HG03097 (cell line): ENCODE measurements at regions not wholly inside any gene's neighbourhood (a gene's known extent, or its start where the extent isn't known, plus 50 kb on each side); places are given as distances from the start of the nearest gene placed in this dataset.
"Not testable (repeated sequence)": the region's sequence is repeated elsewhere in the genome, so short reads cannot be mapped to it uniquely, and the experiment has no call there.

ENCODE experiments used
- ATAC-seq: cut with Tn5 transposase; IDR thresholded peaks from one replicate; pipeline ENCODE4 v1.9.1; 2021; ENCODE audit not compliant: unreplicated experiment, low FRiP score

DNA sequence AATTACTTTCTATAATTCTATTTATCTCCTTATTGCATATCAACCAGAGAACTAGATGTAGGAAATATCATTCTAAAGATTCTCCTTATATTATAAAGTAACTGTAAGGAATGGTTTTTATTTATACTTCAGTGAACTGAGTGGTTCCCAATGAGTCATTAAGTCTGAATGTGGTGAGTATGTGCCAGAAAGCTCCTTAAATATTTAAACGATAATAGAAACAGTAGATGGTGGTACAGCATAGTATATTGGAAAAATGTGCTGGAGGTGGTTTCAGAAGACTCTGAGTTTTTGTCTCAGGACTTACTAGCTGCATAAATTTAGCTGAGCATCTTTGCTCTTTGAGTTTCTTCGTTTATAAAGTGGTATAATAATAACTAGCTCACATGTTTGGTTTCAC, 653.5 kb downstream of the FAM181B start:
- ATAC-seq, result no peak

DNA sequence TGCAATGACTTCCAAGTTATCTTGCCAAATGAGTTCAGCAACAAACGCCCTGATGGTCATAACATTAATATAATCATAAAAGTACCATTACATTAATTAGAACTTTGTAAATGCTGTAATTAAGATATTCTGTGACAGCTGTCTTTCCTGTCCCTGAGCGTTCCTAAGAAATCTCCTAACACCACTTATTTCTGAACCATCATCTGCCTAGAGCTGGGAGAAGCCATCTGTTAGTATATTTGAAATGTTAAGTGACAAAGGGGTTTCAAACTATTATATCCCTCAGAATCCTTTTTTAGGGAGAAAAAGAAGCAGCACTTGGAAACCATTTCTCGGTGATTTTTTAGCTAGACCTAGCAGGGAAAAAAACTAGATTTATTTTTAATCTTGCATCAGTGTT, 657.5 kb downstream of the FAM181B start:
- ATAC-seq, result no peak

- no peak for ATAC-seq
These were observed 674.2 kb downstream of the FAM181B start for GRCh38 chr11:82059505-82059904.

GRCh38 chr11:82056450-82056849, 677.2 kb downstream of the FAM181B start:
- no peak for ATAC-seq

DNA sequence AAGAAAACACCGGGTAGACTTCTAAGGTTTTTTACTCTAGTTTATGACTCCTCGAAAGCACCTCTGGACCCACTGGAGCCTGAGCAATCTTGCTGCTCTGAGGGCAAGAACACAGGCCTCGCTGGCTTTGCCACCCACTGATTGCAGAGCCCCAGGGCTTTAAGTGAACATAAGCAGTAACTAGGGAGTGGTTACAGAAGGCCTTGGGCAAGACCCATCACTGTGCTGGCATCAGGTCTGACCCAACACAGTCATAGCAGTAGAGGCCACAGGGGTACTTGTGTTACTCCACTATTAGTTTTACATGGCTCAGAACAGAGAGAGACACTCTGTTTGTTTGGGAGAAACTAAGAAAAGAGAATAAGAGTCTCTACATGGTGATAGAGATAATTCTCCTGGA, 684.5 kb downstream of the FAM181B start:
- no peak for ATAC-seq

DNA sequence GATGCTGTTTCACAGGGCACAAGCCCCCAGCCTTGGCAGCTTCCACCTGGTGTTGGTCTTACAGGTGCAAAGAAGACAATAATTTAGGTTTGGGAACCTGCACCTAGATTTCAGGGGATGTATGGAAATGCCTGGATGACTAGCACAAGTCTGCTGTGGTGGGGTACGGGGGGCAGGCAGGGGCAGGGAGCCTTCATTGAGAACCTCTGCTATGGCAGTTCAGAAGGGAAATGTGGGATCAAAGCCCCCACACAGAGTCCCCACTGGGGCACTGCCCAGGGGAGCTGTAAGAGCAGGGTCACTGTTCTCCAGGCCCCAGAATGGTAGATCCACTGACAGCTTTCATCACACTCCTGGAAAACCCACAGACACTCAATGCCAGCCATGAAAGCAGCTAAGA, 686.5 kb downstream of the FAM181B start:
- no peak for ATAC-seq

GRCh38 chr11:82046778-82047177, 686.9 kb downstream of the FAM181B start:
- no peak for ATAC-seq

GRCh38 chr11:82045748-82046457, 687.8 kb downstream of the FAM181B start:
- ATAC-seq, result no peak

- ATAC-seq, result no peak
These were observed 690.3 kb downstream of the FAM181B start for GRCh38 chr11:82043316-82043715.

GRCh38 chr11:82041764-82042163, 691.9 kb downstream of the FAM181B start:
- ATAC-seq, result no peak

- no peak for ATAC-seq
These were observed 695.5 kb downstream of the FAM181B start for GRCh38 chr11:82038154-82038553.

- ATAC-seq, result no peak
These were observed 699.1 kb downstream of the FAM181B start for GRCh38 chr11:82034527-82034926.

- not testable (repeated sequence) for ATAC-seq
These were observed 706.3 kb downstream of the FAM181B start for GRCh38 chr11:82027335-82027734.

- no peak for ATAC-seq
These were observed 708.9 kb downstream of the FAM181B start for GRCh38 chr11:82024760-82025159.

DNA sequence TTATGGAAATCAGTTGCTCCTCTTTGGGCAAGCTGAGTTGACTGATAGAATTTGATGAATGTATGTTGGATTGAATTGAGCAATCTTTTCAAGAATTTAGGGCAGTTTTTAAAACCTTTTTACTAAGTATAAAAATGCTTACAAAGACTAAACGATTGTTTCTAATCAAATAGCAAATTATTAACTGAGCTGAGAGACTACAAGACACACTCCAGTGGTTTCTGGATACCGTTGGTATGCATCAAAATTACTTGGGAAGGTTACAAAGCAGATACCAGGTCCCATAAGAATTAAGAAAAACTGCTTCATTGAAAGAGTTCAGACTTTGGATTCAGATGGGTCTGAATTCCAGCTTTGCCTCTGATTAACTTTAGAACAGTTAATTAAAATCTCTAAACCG, 721.4 kb downstream of the FAM181B start:
- no peak for ATAC-seq

GRCh38 chr11:82009133-82009532, 724.5 kb downstream of the FAM181B start:
- no peak for ATAC-seq

GRCh38 chr11:82007521-82007920, 726.1 kb downstream of the FAM181B start:
- ATAC-seq, result no peak

DNA sequence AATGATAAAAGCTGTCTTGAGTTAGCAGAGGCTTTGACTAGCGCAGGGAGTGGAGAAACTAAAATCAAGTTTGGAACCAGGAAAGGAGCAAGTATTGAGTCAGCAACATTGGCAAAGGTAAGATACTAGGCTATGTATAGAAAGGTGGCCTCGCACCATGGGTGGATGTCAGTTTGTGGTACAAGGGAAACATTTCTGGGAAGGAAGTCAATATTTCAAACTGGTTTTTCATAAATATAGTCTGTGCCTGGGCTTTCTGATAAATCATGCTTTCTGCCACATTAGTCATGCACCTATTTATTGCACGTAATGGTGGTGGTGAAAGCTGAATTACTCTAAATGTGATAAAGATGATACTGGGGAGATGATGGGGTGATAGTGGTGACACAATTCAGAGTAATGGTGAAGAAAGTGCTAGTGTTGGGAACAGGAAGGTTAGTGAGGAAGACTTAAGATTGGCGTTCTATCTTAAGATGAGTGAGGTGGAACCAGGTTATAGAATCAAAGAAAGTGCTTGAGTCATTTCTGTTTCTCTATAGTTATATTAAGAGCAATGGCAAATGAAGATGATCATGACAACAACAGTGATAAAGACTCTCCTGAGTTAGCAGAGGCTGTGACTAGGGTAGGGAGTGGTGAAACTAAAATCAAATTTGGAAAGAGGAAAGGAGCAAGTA, 729.0 kb downstream of the FAM181B start:
- no peak for ATAC-seq

DNA sequence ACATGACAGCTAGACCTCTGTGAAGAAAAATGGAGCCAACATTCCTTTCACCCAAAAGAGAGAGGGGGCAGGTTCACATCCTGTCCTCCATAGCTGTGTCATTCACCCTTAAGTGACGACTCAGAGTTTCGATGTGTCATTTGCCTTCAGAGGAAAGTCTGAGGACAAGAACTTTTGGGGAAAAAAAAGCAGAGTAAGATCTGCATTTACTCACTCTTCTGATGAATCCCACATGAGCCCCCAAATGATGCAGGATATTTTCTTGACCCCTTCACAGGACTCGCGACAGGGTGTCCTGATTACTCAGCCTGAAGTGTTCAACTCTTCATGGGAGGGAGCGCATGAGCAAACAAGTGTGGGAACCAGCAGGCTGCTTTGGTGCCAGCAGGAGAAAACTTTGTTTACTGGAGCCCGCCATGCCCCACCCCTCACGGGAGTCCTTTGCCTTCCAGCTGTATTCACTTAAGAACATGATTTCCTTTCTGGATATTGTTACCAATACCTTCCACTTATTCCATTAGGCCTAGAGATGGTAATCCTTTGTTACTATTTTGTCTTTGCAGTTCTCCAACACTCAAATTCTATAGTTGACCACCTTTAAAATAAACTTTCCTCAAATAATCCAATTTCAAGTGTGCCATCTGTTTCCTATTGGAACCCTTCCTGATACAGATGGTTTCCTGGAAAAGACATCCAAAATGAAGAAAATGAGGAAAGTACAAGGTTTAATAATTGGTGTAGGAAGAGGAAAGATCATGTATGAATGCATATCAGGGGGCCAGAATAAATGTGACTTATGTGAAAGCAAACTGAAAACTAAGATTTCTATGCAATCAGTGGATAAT, 729.8 kb downstream of the FAM181B start:
- no peak for ATAC-seq

DNA sequence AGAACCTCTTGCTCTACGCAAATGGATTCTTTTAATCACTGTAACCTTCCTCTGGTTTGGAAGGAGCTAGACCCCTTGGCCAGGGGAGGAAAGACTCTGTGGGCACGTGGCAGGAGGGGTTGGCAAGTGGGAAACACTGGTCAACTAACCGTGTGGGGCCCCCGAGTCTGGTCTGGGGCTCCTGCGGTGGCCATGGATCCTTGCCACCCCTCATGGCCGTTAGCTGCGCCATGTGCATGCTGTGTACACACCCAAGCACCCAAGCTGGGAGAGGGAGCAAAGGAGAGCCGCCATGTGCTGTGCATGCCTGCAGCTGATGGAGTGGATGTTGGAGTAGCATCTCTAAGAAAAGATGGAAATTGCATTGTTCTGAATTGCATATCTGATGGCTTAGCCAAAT, 730.6 kb downstream of the FAM181B start:
- ATAC-seq, result no peak

DNA sequence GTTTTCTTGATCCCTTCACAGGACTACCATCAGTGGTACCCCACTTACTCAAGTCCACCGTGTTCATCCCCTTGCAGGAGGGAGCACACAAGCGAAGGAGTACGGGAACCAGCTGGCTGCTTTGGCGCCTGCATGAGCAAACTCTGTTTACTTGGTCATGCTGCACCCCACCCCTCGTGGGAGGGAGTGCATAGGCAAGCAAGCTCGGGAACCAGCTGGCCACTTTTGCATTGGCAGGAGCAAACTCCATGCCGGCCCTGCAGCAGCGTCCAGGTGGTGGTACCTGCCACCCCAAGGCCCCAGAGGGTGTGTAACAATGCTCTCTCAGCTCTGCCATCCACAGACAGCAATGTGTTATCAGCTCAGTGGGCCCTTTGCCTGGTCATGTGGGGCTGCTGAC, 737.8 kb downstream of the FAM181B start:
- ATAC-seq, result no peak
